Activated B cell treated with CpG ODN at 0.5 μM for 24 hours (primary cell): ENCODE measurements at regions not wholly inside any gene's neighbourhood (a gene's known extent, or its start where the extent isn't known, plus 50 kb on each side); places are given as distances from the start of the nearest gene placed in this dataset.

Source experiments
- ATAC-seq: fragments of 200-7000 bp; cut with Tn5 transposase; one replicate; pipeline ENCODE4 v1.10.0; 2021; ENCODE audit warnings: low read depth, mild to moderate bottlenecking, moderate library complexity
- CTCF ChIA-PET: fragments of 350-600 bp; sonication (Branson Sonifier 250); formaldehyde crosslinking; loops from one replicate; lab custom pipeline; 2021; ENCODE audit warnings: antibody characterized with exemption; lab: Charles Lee
- POLR2A ChIA-PET: fragments of 350-600 bp; sonication (Branson Sonifier 250); formaldehyde crosslinking; loops from one replicate; lab custom pipeline; 2021; ENCODE audit warnings: antibody characterized with exemption; lab: Charles Lee
- DNase-seq: peaks from one replicate; pipeline ENCODE4 v3.0.0; 2022
- H3K27ac Mint-ChIP-seq: one replicate; pipeline ENCODE4 v1.8.0; 2020; ENCODE audit warnings: mixed read lengths
- H3K27me3 Mint-ChIP-seq: one replicate; pipeline ENCODE4 v1.8.0; 2021; ENCODE audit warnings: mixed read lengths
- H3K36me3 Mint-ChIP-seq: one replicate; pipeline ENCODE4 v1.8.0; 2021; ENCODE audit warnings: low read depth, mixed read lengths
- H3K4me1 Mint-ChIP-seq: one replicate; pipeline ENCODE4 v1.8.0; 2021; ENCODE audit warnings: mixed read lengths
- H3K4me3 Mint-ChIP-seq: one replicate; pipeline ENCODE4 v1.8.0; 2020; ENCODE audit warnings: mild to moderate bottlenecking, mixed read lengths
- H3K9me3 Mint-ChIP-seq: one replicate; pipeline ENCODE4 v1.8.0; 2020; ENCODE audit warnings: mixed read lengths
- intact Hi-C: fragments of 100-400 bp; cut with micrococcal nuclease; formaldehyde crosslinking; loops from one replicate; pipeline ENCODE4 v1.15.1; 2024
- TF ChIP-seq, protein P1 (sequence below): fragments of 200-600 bp; IDR thresholded peaks from one replicate; pipeline ENCODE4 v1.8.0; 2022; ENCODE audit warnings: antibody characterized with exemption, mild to moderate bottlenecking

DNA sequence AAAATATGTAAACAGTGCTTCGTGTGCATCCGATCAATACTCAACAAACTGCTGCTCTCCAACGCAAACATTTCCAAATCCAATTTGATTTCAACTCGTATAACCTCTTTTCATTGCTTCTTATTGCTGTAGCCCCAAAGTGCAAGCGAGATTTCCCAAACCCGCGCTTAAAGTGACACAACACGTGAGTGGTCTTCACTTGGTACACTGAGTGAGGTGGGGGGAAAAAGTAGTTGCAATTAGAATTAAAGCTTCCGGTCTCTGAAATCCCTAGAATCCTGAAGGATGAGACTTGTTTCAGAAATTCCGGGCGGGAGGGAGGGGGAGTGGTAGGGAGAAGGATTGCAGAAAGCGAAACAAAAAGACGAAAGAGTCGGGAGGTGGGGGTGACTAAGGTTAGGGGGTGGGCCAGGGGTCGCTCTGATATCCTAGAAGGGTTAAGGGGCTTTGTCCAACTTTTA is 387.5 kb downstream of the BCAT1 start:
- peaks cover 23% of the 10 kb centered on the region for H3K27me3 Mint-ChIP-seq
- peaks cover 28% of the 10 kb centered on the region for H3K4me1 Mint-ChIP-seq

GRCh38 chr12:24560831-24561271 is 388.1 kb downstream of the BCAT1 start:
- DNase-seq (no peak), ATAC-seq (no peak)
- Mint-ChIP-seq H3K27me3 (peaks cover 23% of the 10 kb centered on the region), H3K27ac (peak overlapping the region; percentile 72), H3K36me3 (peaks cover 7% of the 10 kb centered on the region), H3K9me3 (no peaks in the 10 kb centered on the region), H3K4me3 (peak overlapping the region; percentile 87), H3K4me1 (peaks cover 28% of the 10 kb centered on the region)
- POLR2A ChIA-PET = interaction anchor here (0.7 to 3.6 kb wide), 4 partner anchors 146 to 388 kb away, joined by 5 to 22 read pairs (median 12); partner anchors contain the start of gene BCAT1
- intact Hi-C loops = loop anchor here (1.0 to 5.0 kb wide), 5 partner anchors 145 to 289 kb away; no protein-coding TSS in a partner anchor
- CTCF ChIA-PET = interaction anchor here (1.4 kb wide), 1 partner anchor 201 kb away, joined by 4 read pairs; no protein-coding TSS in a partner anchor
- TF ChIP-seq, protein P1, sequence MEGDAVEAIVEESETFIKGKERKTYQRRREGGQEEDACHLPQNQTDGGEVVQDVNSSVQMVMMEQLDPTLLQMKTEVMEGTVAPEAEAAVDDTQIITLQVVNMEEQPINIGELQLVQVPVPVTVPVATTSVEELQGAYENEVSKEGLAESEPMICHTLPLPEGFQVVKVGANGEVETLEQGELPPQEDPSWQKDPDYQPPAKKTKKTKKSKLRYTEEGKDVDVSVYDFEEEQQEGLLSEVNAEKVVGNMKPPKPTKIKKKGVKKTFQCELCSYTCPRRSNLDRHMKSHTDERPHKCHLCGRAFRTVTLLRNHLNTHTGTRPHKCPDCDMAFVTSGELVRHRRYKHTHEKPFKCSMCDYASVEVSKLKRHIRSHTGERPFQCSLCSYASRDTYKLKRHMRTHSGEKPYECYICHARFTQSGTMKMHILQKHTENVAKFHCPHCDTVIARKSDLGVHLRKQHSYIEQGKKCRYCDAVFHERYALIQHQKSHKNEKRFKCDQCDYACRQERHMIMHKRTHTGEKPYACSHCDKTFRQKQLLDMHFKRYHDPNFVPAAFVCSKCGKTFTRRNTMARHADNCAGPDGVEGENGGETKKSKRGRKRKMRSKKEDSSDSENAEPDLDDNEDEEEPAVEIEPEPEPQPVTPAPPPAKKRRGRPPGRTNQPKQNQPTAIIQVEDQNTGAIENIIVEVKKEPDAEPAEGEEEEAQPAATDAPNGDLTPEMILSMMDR = no peak

More for the DNA sequence above, 387.5 kb downstream of the BCAT1 start:
- Mint-ChIP-seq H3K4me3 (peak overlapping the region; percentile 87), H3K27ac (peak overlapping the region; percentile 72), H3K36me3 (peaks cover 7% of the 10 kb centered on the region), H3K9me3 (no peaks in the 10 kb centered on the region)
- POLR2A ChIA-PET = interaction anchor here (0.6 to 3.6 kb wide), 10 partner anchors 42 to 388 kb away, joined by 3 to 22 read pairs (median 7); partner anchors contain the start of gene BCAT1
- CTCF ChIA-PET = interaction anchor here (1.4 kb wide), 1 partner anchor 201 kb away, joined by 4 read pairs; no protein-coding TSS in a partner anchor
- TF ChIP-seq, protein P1 = no peak
- intact Hi-C loops = loop anchor here (1.0 to 5.0 kb wide), 5 partner anchors 145 to 289 kb away; no protein-coding TSS in a partner anchor
- DNase-seq (no peak), ATAC-seq (no peak)

- Mint-ChIP-seq H3K36me3 (peaks cover 7% of the 10 kb centered on the region), H3K27me3 (peaks cover 21% of the 10 kb centered on the region), H3K4me1 (peaks cover 28% of the 10 kb centered on the region), H3K27ac (no peak overlapping the region), H3K9me3 (no peaks in the 10 kb centered on the region), H3K4me3 (peak overlapping the region; percentile 87)
- POLR2A ChIA-PET = interaction anchor here (0.8 kb wide), 1 partner anchor 169 kb away, joined by 5 read pairs; no protein-coding TSS in a partner anchor
- intact Hi-C loops = loop anchor here (2.0 to 5.0 kb wide), 4 partner anchors 147 to 288 kb away; no protein-coding TSS in a partner anchor
- TF ChIP-seq, protein P1 = no peak
- CTCF ChIA-PET = interaction anchor here (1.4 kb wide), 1 partner anchor 200 kb away, joined by 4 read pairs; no protein-coding TSS in a partner anchor
- DNase-seq (no peak), ATAC-seq (no peak)
These were observed 388.6 kb downstream of the BCAT1 start for GRCh38 chr12:24560192-24560775.

GRCh38 chr12:24557738-24558137 is 391.2 kb downstream of the BCAT1 start:
- Mint-ChIP-seq H3K4me3 (no peak overlapping the region), H3K4me1 (peaks cover 22% of the 10 kb centered on the region), H3K9me3 (peaks cover 4% of the 10 kb centered on the region), H3K27me3 (peaks cover 9% of the 10 kb centered on the region), H3K36me3 (peaks cover 7% of the 10 kb centered on the region), H3K27ac (no peak overlapping the region)
- TF ChIP-seq, protein P1 = no peak
- ChIA-PET POLR2A (no interaction called here), CTCF (no interaction called here)
- intact Hi-C loops = no loop called here
- DNase-seq (no peak), ATAC-seq (no peak)

DNA sequence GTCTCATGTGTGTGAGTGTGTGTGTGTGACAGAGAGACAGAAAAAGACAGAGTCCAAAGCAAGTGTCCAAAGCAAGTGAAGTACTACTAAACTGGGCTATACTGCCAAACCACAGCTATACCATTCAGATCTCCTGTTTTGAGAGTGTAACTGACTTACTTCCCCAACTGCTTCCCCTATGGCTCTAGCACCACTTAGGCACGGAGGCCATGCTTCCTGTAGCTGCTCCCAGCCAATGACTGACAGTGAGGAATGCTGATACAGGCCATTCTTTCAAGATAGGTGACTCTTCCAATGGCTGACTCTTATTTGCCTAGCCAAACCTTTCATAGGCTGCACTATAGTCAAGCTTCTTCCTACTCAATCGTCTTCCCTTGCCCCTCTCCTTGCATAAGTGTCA is 393.2 kb downstream of the BCAT1 start:
- DNase-seq = no peak
- ATAC-seq = no peak
- TF ChIP-seq, protein P1 = no peak
- peaks cover 4% of the 10 kb centered on the region for H3K9me3 Mint-ChIP-seq
- no peak overlapping the region for H3K27ac Mint-ChIP-seq
- CTCF ChIA-PET = interaction anchor here (0.6 to 1.0 kb wide), 2 partner anchors 127 to 177 kb away, joined by 3 to 4 read pairs; no protein-coding TSS in a partner anchor
- H3K4me3 Mint-ChIP-seq = no peak overlapping the region
- intact Hi-C loops = no loop called here
- H3K4me1 Mint-ChIP-seq = peaks cover 15% of the 10 kb centered on the region
- H3K36me3 Mint-ChIP-seq = no peaks in the 10 kb centered on the region
- peaks cover 4% of the 10 kb centered on the region for H3K27me3 Mint-ChIP-seq
- POLR2A ChIA-PET = no interaction called here
